ENCODE measurements at regions not wholly inside any gene's neighbourhood (a gene's known extent, or its start where the extent isn't known, plus 50 kb on each side); places are given as distances from the start of the nearest gene placed in this dataset.

DNA sequence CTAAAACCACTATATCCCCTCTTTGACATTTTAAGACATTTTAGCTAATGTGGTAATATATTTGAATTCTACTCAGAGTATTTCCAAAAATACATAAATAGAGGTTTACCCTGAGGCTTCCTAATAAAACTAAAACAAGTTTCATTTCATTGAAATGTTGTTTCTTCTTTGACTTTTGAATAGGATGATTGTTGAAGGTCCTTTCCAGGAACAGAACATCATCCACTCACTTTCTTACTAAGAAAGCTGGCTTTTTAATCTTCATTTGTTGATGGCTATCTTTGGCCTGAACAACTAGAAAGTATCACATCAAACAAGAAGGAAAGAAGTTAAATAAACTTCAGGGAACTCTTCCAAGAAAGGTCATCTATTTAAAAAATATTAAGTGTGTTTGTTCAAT, 169.7 kb downstream of the RAP2B start:
- no peak overlapping the region for H2AFZ ChIP-seq
- H3K36me3 ChIP-seq (replicated peaks; ENCODE audit: insufficient read depth, low read depth), result no peaks in the 10 kb centered on the region
- no peak overlapping the region for H3K4me2 ChIP-seq
- no peaks in the 10 kb centered on the region for H3K79me2 ChIP-seq
- H3K4me1 ChIP-seq (ENCODE audit: insufficient read depth), result no peaks in the 10 kb centered on the region
- TF ChIP-seq, protein P1, sequence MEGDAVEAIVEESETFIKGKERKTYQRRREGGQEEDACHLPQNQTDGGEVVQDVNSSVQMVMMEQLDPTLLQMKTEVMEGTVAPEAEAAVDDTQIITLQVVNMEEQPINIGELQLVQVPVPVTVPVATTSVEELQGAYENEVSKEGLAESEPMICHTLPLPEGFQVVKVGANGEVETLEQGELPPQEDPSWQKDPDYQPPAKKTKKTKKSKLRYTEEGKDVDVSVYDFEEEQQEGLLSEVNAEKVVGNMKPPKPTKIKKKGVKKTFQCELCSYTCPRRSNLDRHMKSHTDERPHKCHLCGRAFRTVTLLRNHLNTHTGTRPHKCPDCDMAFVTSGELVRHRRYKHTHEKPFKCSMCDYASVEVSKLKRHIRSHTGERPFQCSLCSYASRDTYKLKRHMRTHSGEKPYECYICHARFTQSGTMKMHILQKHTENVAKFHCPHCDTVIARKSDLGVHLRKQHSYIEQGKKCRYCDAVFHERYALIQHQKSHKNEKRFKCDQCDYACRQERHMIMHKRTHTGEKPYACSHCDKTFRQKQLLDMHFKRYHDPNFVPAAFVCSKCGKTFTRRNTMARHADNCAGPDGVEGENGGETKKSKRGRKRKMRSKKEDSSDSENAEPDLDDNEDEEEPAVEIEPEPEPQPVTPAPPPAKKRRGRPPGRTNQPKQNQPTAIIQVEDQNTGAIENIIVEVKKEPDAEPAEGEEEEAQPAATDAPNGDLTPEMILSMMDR (IDR thresholded peaks at IDR 0.05; ENCODE audit: poor library complexity), result no peak
- TF ChIP-seq EZH2phosphoT487 (IDR thresholded peaks at IDR 0.05; ENCODE audit: low read depth, severe bottlenecking, unreplicated experiment) (no peak), EZH2 (IDR thresholded peaks at IDR 0.05; ENCODE audit: borderline replicate concordance) (no peak)
- no peaks in the 10 kb centered on the region for H3K9me3 ChIP-seq (ENCODE audit: low read depth)
- no peaks in the 10 kb centered on the region for H3K9me2 ChIP-seq (replicated peaks; ENCODE audit: insufficient read depth)
- H3K27me3 ChIP-seq, result no peaks in the 10 kb centered on the region
- no peak overlapping the region for H3K27ac ChIP-seq
- no peak overlapping the region for H3K4me3 ChIP-seq
- DNase-seq (ENCODE audit: low spot score), result no peak
- no peaks in the 10 kb centered on the region for H4K20me1 ChIP-seq (ENCODE audit: insufficient read depth, poor library complexity, severe bottlenecking)

DNA sequence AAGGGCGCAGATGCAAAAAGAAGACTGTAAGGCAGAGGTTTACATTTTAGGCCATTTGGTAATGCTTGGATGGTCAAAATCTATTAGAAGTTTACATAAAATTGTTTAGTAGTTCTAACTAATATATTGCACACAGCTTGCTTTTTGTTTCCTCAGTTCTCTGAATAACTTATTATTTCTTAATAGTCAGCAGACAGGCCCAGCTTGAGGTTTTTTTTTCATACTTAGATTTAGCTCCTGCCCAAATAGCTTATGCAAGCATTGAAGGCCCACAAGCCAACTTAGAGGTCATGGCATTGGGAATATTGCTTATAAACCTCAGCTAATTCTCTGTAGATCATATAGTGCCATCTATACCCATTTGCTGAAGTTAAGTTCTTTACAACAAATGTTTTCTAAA, 172.5 kb downstream of the RAP2B start:
- Histone ChIP-seq H3K4me2 (no peak overlapping the region), H2AFZ (no peak overlapping the region), H3K9me2 (replicated peaks; ENCODE audit: insufficient read depth) (no peaks in the 10 kb centered on the region), H3K27ac (no peak overlapping the region), H3K4me1 (ENCODE audit: insufficient read depth) (no peaks in the 10 kb centered on the region), H3K9me3 (ENCODE audit: low read depth) (no peaks in the 10 kb centered on the region), H3K27me3 (no peaks in the 10 kb centered on the region), H3K4me3 (no peak overlapping the region), H4K20me1 (ENCODE audit: insufficient read depth, poor library complexity, severe bottlenecking) (no peaks in the 10 kb centered on the region), H3K36me3 (replicated peaks; ENCODE audit: insufficient read depth, low read depth) (no peaks in the 10 kb centered on the region), H3K79me2 (no peaks in the 10 kb centered on the region)
- DNase-seq (ENCODE audit: low spot score), result no peak
- TF ChIP-seq EZH2phosphoT487 (IDR thresholded peaks at IDR 0.05; ENCODE audit: low read depth, severe bottlenecking, unreplicated experiment) (no peak), EZH2 (IDR thresholded peaks at IDR 0.05; ENCODE audit: borderline replicate concordance) (no peak)
- TF ChIP-seq, protein P1 (IDR thresholded peaks at IDR 0.05; ENCODE audit: poor library complexity), result no peak
- WGBS (ENCODE audit: low lambda C conversion rate, missing lambda C conversion rate), result 97% methylated on average over 1 of the region's 1 CpG

DNA sequence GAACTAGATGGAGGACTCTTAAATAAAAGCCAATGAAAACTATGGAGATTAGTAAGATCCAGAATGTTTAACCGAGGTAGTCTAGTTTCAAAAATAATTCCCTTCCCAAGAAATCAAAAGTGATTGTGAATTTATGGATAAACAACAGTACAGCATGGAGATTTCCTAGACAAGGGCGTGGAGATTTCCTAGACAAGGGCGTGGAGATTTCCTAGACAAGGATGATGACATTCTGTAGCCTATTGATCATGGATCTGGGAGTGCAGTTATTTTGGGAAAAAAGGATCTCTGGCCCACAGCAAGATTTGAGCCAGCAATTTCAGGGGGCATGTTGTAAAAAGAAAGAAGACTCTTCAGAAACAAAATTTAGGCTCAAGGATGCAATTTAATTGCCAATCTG, 175.3 kb downstream of the RAP2B start:
- Histone ChIP-seq H2AFZ (no peak overlapping the region), H3K9me3 (ENCODE audit: low read depth) (no peaks in the 10 kb centered on the region), H3K4me3 (no peak overlapping the region), H3K79me2 (no peaks in the 10 kb centered on the region), H3K4me2 (no peak overlapping the region), H3K27me3 (no peaks in the 10 kb centered on the region), H3K27ac (no peak overlapping the region), H3K36me3 (replicated peaks; ENCODE audit: insufficient read depth, low read depth) (no peaks in the 10 kb centered on the region), H3K4me1 (ENCODE audit: insufficient read depth) (no peaks in the 10 kb centered on the region), H3K9me2 (replicated peaks; ENCODE audit: insufficient read depth) (no peaks in the 10 kb centered on the region), H4K20me1 (ENCODE audit: insufficient read depth, poor library complexity, severe bottlenecking) (no peaks in the 10 kb centered on the region)
- no peak for DNase-seq (ENCODE audit: low spot score)
- WGBS (ENCODE audit: low lambda C conversion rate, missing lambda C conversion rate), result 89% methylated on average over 3 of the region's 3 CpGs
- TF ChIP-seq EZH2 (IDR thresholded peaks at IDR 0.05; ENCODE audit: borderline replicate concordance) (no peak), EZH2phosphoT487 (IDR thresholded peaks at IDR 0.05; ENCODE audit: low read depth, severe bottlenecking, unreplicated experiment) (no peak)
- TF ChIP-seq, protein P1 (IDR thresholded peaks at IDR 0.05; ENCODE audit: poor library complexity), result no peak

DNA sequence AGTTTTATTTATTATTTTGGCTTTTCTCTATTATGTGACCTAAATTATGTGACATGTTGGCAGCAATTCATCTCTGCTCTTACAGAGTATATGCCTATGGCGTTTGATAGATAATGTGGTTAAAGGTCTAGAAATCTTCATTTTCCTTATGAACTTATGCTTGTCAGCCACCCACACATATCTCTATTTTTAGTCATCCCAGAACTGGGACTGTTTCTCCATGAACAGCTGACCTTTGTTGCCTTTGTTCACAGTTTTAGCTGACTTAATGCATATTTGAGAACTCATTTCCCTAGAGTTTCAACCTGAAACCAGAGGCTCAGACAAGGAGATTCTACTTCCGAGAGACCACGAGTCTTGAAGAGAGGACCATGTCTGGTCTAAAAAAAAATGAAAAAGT, 176.5 kb downstream of the RAP2B start:
- Histone ChIP-seq H4K20me1 (ENCODE audit: insufficient read depth, poor library complexity, severe bottlenecking) (no peaks in the 10 kb centered on the region), H3K4me2 (no peak overlapping the region), H3K79me2 (no peaks in the 10 kb centered on the region), H3K27me3 (no peaks in the 10 kb centered on the region), H3K4me3 (no peak overlapping the region), H3K4me1 (ENCODE audit: insufficient read depth) (no peaks in the 10 kb centered on the region), H2AFZ (no peak overlapping the region), H3K36me3 (replicated peaks; ENCODE audit: insufficient read depth, low read depth) (no peaks in the 10 kb centered on the region), H3K9me2 (replicated peaks; ENCODE audit: insufficient read depth) (no peaks in the 10 kb centered on the region), H3K9me3 (ENCODE audit: low read depth) (no peaks in the 10 kb centered on the region), H3K27ac (no peak overlapping the region)
- TF ChIP-seq EZH2 (IDR thresholded peaks at IDR 0.05; ENCODE audit: borderline replicate concordance), result no peak
- TF ChIP-seq, protein P1 (IDR thresholded peaks at IDR 0.05; ENCODE audit: poor library complexity), result no peak
- TF ChIP-seq EZH2phosphoT487 (IDR thresholded peaks at IDR 0.05; ENCODE audit: low read depth, severe bottlenecking, unreplicated experiment), result no peak
- DNase-seq (ENCODE audit: low spot score), result no peak
- WGBS (ENCODE audit: low lambda C conversion rate, missing lambda C conversion rate), result 92% methylated on average over 3 of the region's 3 CpGs
